ENCODE measurements at regions not wholly inside any gene's neighbourhood (a gene's known extent, or its start where the extent isn't known, plus 50 kb on each side); places are given as distances from the start of the nearest gene placed in this dataset.

GRCh38 chr6:141133346-141133745, 999.4 kb upstream of the GJE1 start:
- H3K9me3 Mint-ChIP-seq (ENCODE audit: unreplicated experiment), result no peaks in the 10 kb centered on the region
- Histone ChIP-seq H3K27ac (ENCODE audit: low read depth, low read length) (no peak overlapping the region), H3K79me2 (ENCODE audit: insufficient read depth, low read length) (no peaks in the 10 kb centered on the region), H3K4me3 (ENCODE audit: insufficient read depth, low read depth, low read length) (no peak overlapping the region), H3K4me1 (ENCODE audit: insufficient read depth, low read length) (no peaks in the 10 kb centered on the region), H3K36me3 (ENCODE audit: insufficient read depth, low read length) (no peaks in the 10 kb centered on the region), H3K9ac (ENCODE audit: low read length) (no peak overlapping the region), H3K27me3 (ENCODE audit: insufficient read depth, low read length) (no peaks in the 10 kb centered on the region), H2AFZ (ENCODE audit: low read depth, low read length) (no peak overlapping the region), H3K4me2 (ENCODE audit: low read length) (no peak overlapping the region), H3K9me3 (ENCODE audit: insufficient read depth, low read depth, low read length) (no peaks in the 10 kb centered on the region), H4K20me1 (ENCODE audit: insufficient read depth, low read length) (no peaks in the 10 kb centered on the region)
- H3K27ac Mint-ChIP-seq (ENCODE audit: unreplicated experiment), result no peak overlapping the region
- TF ChIP-seq CTCF (IDR thresholded peaks at IDR 0.05; ENCODE audit: insufficient read depth, low read depth, low read length) (no peak), EZH2 (IDR thresholded peaks at IDR 0.05; ENCODE audit: insufficient read depth, low read length) (no peak)
- no peaks in the 10 kb centered on the region for H3K27me3 Mint-ChIP-seq (ENCODE audit: low read depth, unreplicated experiment)
- no peaks in the 10 kb centered on the region for H3K4me1 Mint-ChIP-seq (ENCODE audit: low read depth, unreplicated experiment)
- no peaks in the 10 kb centered on the region for H3K36me3 Mint-ChIP-seq (ENCODE audit: low read depth, unreplicated experiment)
- DNase-seq (ENCODE audit: low read depth), result peak; percentile 45
- no peak overlapping the region for H3K4me3 Mint-ChIP-seq (ENCODE audit: unreplicated experiment)
- no peak for FAIRE-seq

- H3K4me1 ChIP-seq (ENCODE audit: insufficient read depth, low read length), result no peaks in the 10 kb centered on the region
- Mint-ChIP-seq H3K4me3 (ENCODE audit: unreplicated experiment) (no peak overlapping the region), H3K4me1 (ENCODE audit: low read depth, unreplicated experiment) (no peaks in the 10 kb centered on the region), H3K9me3 (ENCODE audit: unreplicated experiment) (no peaks in the 10 kb centered on the region), H3K27me3 (ENCODE audit: low read depth, unreplicated experiment) (no peaks in the 10 kb centered on the region), H3K27ac (ENCODE audit: unreplicated experiment) (no peak overlapping the region), H3K36me3 (ENCODE audit: low read depth, unreplicated experiment) (no peaks in the 10 kb centered on the region)
- no peak overlapping the region for H2AFZ ChIP-seq (ENCODE audit: low read depth, low read length)
- H3K27me3 ChIP-seq (ENCODE audit: insufficient read depth, low read length), result no peaks in the 10 kb centered on the region
- no peak for TF ChIP-seq EZH2 (IDR thresholded peaks at IDR 0.05; ENCODE audit: insufficient read depth, low read length)
- no peak for TF ChIP-seq CTCF (IDR thresholded peaks at IDR 0.05; ENCODE audit: insufficient read depth, low read depth, low read length)
- H3K79me2 ChIP-seq (ENCODE audit: insufficient read depth, low read length), result no peaks in the 10 kb centered on the region
- no peak overlapping the region for H3K4me2 ChIP-seq (ENCODE audit: low read length)
- H4K20me1 ChIP-seq (ENCODE audit: insufficient read depth, low read length), result no peaks in the 10 kb centered on the region
- no peak overlapping the region for H3K27ac ChIP-seq (ENCODE audit: low read depth, low read length)
- FAIRE-seq (no peak), DNase-seq (ENCODE audit: low read depth) (no peak)
- H3K4me3 ChIP-seq (ENCODE audit: insufficient read depth, low read depth, low read length), result no peak overlapping the region
- H3K9ac ChIP-seq (ENCODE audit: low read length), result no peak overlapping the region
- no peaks in the 10 kb centered on the region for H3K36me3 ChIP-seq (ENCODE audit: insufficient read depth, low read length)
- H3K9me3 ChIP-seq (ENCODE audit: insufficient read depth, low read depth, low read length), result no peaks in the 10 kb centered on the region
Observed at GRCh38 chr6:141131616-141132015, 1001.1 kb upstream of the GJE1 start.

GRCh38 chr6:141123497-141123896, 1009.2 kb upstream of the GJE1 start:
- H3K36me3 Mint-ChIP-seq (ENCODE audit: low read depth, unreplicated experiment), result no peaks in the 10 kb centered on the region
- Histone ChIP-seq H3K27me3 (ENCODE audit: insufficient read depth, low read length) (no peaks in the 10 kb centered on the region), H3K9ac (ENCODE audit: low read length) (no peak overlapping the region), H4K20me1 (ENCODE audit: insufficient read depth, low read length) (no peaks in the 10 kb centered on the region), H3K4me2 (ENCODE audit: low read length) (no peak overlapping the region), H3K27ac (ENCODE audit: low read depth, low read length) (no peak overlapping the region), H3K4me3 (ENCODE audit: insufficient read depth, low read depth, low read length) (no peak overlapping the region), H3K36me3 (ENCODE audit: insufficient read depth, low read length) (no peaks in the 10 kb centered on the region), H2AFZ (ENCODE audit: low read depth, low read length) (no peak overlapping the region), H3K4me1 (ENCODE audit: insufficient read depth, low read length) (no peaks in the 10 kb centered on the region), H3K79me2 (ENCODE audit: insufficient read depth, low read length) (no peaks in the 10 kb centered on the region), H3K9me3 (ENCODE audit: insufficient read depth, low read depth, low read length) (no peaks in the 10 kb centered on the region)
- DNase-seq (ENCODE audit: low read depth), result no peak
- no peaks in the 10 kb centered on the region for H3K9me3 Mint-ChIP-seq (ENCODE audit: unreplicated experiment)
- no peaks in the 10 kb centered on the region for H3K27me3 Mint-ChIP-seq (ENCODE audit: low read depth, unreplicated experiment)
- no peak overlapping the region for H3K4me3 Mint-ChIP-seq (ENCODE audit: unreplicated experiment)
- H3K27ac Mint-ChIP-seq (ENCODE audit: unreplicated experiment), result no peak overlapping the region
- H3K4me1 Mint-ChIP-seq (ENCODE audit: low read depth, unreplicated experiment), result no peaks in the 10 kb centered on the region
- FAIRE-seq, result no peak
- TF ChIP-seq EZH2 (IDR thresholded peaks at IDR 0.05; ENCODE audit: insufficient read depth, low read length) (no peak), CTCF (IDR thresholded peaks at IDR 0.05; ENCODE audit: insufficient read depth, low read depth, low read length) (no peak)
